GM19025 (cell line): ENCODE measurements at regions not wholly inside any gene's neighbourhood (a gene's known extent, or its start where the extent isn't known, plus 50 kb on each side); places are given as distances from the start of the nearest gene placed in this dataset.
"Not testable (repeated sequence)": the region's sequence is repeated elsewhere in the genome, so short reads cannot be mapped to it uniquely, and the experiment has no call there.

Experiments used
- ATAC-seq: cut with Tn5 transposase; IDR thresholded peaks from one replicate; pipeline ENCODE4 v1.9.1; 2021; ENCODE audit warnings: mild to moderate bottlenecking, low read depth, moderate library complexity; ENCODE audit not compliant: unreplicated experiment

DNA sequence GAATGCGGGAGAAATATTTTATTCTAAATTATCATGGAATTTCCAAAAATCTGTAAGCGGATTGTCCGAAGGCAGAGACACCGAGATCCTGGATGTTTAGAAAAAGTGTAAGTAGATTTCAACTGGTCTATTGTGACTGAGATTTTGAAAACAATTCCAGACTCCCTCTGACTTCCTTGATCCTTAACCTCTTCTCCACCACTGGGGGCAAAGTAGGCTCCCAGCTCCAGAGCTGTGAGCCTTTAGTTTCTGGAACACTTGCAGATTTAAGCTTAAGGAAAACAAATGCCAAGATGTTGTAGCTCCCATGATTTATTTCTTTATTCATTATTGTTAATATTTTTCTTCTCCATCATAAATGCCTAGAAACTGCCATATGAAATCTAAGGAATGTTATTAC is 1320.5 kb upstream of the SEL1L start:
- ATAC-seq = no peak

- no peak for ATAC-seq
Observed at GRCh38 chr14:82854901-82855300, 1321.2 kb upstream of the SEL1L start.

DNA sequence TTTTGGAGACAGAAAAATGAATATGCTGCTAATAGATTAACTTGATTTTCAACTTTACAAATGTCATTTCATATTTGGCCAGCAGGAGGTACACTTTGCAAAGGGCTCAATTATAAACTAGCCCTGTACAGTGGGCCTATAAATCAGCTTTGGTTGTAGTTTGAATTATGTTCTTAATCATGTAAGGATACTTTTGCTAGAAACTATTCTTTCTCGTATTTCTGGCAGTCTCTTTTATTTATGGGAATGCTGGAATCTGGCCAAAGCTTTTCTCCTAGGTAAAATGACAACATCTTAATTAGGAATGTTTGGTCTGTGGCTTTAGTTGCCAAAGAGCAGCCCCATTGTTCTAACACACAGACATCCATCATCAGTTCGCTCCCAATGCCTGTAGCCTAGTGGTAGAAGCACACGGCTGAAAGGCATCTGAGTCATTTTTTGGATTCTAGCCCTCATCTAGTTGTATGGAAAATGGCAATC is 1322.3 kb upstream of the SEL1L start:
- no peak for ATAC-seq

DNA sequence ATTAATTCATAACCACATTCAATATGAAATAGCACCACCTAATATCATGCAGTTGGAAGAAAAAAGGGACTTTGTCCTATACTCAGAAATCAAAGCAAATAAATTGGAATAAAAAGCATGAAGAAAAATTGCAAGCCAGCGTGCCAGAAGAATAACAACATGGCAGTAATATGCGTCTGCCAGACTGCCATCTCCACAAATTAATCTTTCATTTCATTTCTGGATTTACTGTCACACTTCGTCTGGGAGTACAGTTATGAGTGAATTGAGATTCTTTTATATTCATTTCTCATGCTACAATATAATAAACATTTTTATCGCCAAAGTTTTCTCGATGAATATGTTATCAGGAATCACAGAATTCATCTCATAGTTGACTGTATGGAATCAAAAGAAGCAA is 1327.7 kb upstream of the SEL1L start:
- ATAC-seq = no peak

- no peak for ATAC-seq
Observed at GRCh38 chr14:82872494-82872893, 1338.8 kb upstream of the SEL1L start.

DNA sequence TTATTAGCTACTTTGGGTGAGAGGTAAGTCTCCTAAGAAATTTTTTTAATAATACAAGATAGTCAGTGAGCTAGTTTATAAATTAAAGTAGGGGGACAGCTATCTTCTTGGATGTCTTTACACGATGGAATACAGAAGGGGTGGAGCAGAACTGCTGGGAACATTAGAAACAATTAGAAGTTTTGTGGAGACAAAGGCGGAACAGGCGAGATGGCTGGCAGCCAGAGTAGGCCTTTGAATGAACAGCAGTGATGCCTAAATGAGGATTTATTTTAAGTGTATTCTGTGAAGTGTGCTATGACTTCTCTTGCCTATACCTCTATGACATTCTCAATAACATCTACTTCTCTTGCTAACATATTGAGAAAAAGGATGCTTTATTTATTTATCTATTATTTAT is 1345.3 kb upstream of the SEL1L start:
- ATAC-seq = no peak

DNA sequence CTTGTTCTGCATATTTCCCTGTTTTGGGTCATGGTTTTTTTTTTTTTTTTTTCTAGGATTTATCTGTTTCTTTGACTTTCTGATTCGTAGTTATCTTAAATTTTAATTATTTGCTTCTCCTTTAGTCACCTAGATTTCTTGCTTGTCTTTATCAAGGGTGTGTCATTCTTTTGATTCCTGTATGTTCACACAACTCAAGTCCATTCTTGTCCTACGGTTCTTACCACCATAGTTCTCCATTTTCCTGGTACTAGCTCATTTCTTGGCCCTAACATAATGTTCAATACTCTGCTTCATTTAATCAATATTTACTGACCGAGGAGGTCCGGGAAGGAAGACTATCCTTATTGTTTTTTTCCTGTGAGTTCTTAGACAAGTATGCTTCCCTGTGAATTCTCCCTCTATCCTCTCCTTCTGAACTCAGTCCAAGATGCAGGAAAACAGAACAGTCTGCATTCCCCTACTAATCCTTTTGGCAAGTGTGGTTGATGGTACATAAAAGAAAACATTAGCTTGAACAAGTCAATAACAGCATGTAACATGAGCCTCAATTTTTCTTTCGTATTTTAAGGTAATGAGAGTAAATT is 1346.4 kb upstream of the SEL1L start:
- ATAC-seq = no peak

GRCh38 chr14:82886670-82887069 is 1353.0 kb upstream of the SEL1L start:
- ATAC-seq = no peak

DNA sequence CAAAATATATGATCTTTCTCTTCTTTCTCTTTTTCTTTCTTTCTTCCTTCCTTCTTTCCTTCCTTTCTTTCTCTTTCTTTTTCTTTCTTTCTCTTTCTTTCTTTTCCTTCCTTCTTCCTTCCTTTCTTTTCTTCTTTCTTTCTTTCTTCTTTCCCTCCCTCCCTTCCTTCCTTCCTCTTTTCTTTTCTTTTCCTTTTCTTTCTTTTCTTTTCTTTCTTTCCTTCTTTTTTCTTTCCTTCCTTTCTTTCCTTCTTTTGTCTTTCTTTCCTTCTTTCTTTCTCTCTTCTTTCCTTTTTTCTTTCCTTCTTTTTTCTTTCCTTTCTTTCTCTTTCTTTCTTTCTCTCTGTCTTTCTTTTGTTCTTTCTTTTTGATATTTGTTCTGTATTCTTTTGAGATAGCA is 1356.0 kb upstream of the SEL1L start:
- ATAC-seq = no peak

- no peak for ATAC-seq
Observed at GRCh38 chr14:82896476-82896875, 1362.8 kb upstream of the SEL1L start.

GRCh38 chr14:82897469-82898308 is 1364.0 kb upstream of the SEL1L start:
- ATAC-seq = no peak

DNA sequence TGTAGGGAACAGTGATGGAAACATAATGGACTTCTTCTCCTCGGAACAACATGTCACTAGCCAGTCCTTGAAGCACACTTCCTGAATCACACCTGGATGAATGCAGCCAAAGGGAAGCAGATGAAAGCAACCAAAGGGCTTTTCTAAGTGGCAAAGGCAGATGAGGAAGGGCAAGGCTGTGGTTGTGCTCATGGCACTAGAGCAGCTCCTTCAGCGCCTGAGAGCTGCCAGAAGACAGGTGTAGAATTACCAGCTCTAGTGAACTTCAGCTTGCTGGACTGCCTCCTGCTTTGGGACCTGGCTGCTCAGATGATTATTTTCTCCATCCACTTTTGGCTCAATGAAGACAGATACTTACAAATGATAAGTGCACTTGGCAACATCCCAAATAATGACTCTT is 1372.1 kb upstream of the SEL1L start:
- ATAC-seq = no peak

DNA sequence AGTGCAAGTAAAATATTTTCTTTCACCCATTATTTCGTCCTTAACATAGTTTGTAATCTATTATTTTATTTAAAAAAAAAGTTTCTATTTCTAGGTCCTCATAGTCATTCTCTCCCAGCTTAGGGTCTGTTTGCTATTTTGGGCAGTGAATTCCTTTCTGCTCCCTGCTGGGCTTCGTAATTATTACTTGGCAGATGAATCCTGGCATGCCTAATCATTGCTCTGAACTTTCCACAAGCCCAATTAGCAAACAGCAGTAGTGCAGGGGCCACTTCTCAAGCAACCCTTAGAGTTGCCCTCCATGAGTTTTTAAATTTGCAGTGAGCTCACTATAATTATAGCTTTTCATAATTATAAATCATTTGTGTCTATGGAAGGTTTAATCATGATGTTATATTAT is 1378.3 kb upstream of the SEL1L start:
- ATAC-seq = no peak

DNA sequence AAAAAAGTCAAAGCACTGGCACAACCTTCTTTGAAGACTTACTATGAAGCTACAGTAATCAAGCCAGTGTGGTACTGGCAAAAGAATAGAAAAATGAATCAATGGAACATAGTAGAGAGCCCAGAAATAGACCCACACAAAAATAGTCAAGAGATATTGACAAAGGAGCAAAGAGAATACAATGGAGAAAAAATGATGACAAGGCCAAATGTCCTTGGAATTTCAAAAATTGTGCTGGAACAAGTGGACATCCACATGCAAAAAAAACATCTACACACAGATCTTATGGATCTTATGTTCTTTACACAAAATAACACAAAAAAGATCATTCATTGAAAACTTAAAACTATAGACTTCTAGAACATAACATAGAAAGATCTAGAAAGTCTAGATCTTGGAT is 1379.7 kb upstream of the SEL1L start:
- ATAC-seq = no peak

DNA sequence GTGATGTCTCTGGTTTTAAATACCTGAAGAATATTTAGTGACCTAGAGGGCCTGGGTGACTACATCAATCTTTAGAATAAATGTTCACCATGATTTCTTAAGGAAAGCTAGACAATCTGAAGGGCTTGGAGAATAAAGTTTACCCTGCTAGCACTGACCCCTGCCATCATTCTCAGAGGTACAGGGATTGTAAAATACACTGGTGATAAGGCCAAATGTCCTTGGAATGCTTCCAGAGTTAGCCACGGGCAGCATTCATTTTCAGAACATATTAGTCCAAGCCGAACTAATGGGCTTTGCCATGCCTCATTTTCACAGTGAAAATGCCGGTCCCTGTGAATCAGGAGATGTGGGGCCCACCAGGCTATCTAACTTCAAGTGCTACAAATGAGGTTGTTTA is 1381.7 kb upstream of the SEL1L start:
- ATAC-seq = no peak

GRCh38 chr14:82935691-82936090 is 1402.0 kb upstream of the SEL1L start:
- ATAC-seq = no peak

DNA sequence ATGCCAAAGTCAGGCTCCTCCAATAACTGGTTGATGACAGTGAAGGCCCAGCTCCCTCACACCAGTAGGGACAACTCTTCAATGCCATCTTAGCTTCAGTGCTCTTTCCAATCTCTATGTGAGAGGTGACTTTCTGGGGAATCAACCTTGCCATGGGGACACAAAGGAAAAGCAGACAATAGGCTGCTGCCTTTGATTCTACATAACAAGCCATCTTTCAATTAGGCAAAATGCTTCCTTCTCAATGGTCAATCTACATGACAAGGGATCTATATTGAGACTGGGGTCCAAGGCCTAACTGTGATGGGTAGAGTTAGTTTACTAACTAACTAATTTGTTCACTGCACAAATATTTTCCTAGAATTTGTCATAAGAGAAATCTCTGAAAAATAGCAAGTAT is 1417.5 kb upstream of the SEL1L start:
- ATAC-seq = no peak

DNA sequence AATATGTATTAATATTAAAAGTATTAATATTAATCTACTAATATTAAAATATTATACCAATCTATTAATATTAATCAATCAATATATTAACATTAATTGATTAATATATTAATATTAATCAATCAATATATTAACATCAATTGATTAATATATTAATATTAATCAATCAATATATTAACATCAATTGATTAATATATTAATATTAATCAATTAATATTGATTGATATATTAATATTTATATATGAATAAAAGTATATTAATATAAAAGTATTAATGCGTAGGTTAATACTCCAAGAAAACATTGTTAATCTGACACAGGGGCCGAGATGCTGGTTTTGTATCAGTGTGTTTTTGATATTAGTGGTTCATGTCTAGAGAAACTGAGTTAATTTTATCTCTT is 1430.1 kb upstream of the SEL1L start:
- no peak for ATAC-seq

DNA sequence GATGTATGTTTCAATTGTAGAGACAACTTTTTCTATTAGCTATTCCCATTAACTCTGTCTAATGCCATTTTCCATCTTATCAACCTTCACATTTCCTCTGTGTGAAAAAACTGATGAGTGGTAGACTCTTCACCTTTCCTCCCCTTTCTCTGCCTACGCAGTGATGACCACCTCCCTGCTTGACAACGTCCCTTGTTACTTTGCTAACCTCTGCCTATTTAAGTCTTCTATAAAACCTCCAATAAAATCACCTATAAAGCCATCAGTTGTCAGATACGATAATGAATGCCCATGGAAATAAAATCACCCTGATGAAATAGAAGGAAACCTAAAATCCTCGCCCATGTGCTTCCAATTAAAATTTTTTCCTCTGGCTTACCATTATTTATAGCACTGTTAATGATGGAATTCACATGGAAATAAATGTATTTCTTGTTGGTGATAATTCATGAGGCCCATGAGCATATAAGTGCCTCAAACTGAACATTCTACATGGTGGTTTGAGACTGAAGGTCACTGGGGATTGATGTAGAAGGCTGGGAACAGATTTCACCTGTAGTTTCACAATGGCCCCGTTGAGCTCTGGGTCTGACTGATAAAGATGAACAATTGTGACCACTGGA is 1454.0 kb upstream of the SEL1L start:
- no peak for ATAC-seq

- not testable (repeated sequence) for ATAC-seq
Observed at GRCh38 chr14:82994547-82994946, 1460.9 kb upstream of the SEL1L start.

DNA sequence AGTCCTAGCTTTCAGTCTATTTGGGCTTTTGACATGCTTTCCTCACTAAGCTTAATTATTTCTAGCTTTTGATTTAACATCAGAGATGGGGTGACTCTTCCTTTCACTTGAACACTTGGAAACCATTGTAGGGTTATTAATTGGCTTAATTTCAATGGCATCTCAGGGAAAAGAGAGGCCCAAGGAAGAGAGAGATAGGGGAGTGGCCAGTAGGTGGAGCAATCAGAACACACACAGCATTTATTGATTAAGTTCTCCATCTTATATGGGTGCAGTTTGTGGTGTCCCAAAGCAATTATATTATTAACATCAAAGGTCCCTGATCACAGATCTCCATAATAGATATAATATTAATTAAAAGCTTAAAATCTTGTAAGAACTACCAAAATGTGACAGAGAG is 1466.1 kb upstream of the SEL1L start:
- ATAC-seq = no peak
